NCI-H82 treated with DMSO at 0.1 percent for 48 hours (cell line): ENCODE measurements at regions not wholly inside any gene's neighbourhood (a gene's known extent, or its start where the extent isn't known, plus 50 kb on each side); places are given as distances from the start of the nearest gene placed in this dataset.
"Not testable (repeated sequence)": the region's sequence is repeated elsewhere in the genome, so short reads cannot be mapped to it uniquely, and the experiment has no call there.

Experiments
- DNase-seq: peaks from one replicate; lab custom pipeline; 2025; ENCODE audit not compliant: unreplicated experiment; lab: John Stamatoyannopoulos, UW

GRCh38 chr2:192488158-192488557 is 293.4 kb upstream of the TMEFF2 start:
- DNase-seq: not testable (repeated sequence)

GRCh38 chr2:192487636-192488035 is 292.9 kb upstream of the TMEFF2 start:
- DNase-seq: no peak

- no peak for DNase-seq
Measured at GRCh38 chr2:192484903-192485302, 290.2 kb upstream of the TMEFF2 start.

GRCh38 chr2:192480984-192481383 is 286.3 kb upstream of the TMEFF2 start:
- DNase-seq: no peak

- DNase-seq: no peak
Measured at GRCh38 chr2:192473331-192473730, 278.6 kb upstream of the TMEFF2 start.

GRCh38 chr2:192471982-192472381 is 277.2 kb upstream of the TMEFF2 start:
- DNase-seq: no peak

- DNase-seq: no peak
Measured at GRCh38 chr2:192469612-192470011, 274.9 kb upstream of the TMEFF2 start.

GRCh38 chr2:192467953-192468660 is 273.4 kb upstream of the TMEFF2 start:
- no peak for DNase-seq

- DNase-seq: no peak
Measured at GRCh38 chr2:192465141-192465540, 270.4 kb upstream of the TMEFF2 start.

GRCh38 chr2:192459422-192459821 is 264.7 kb upstream of the TMEFF2 start:
- no peak for DNase-seq

- DNase-seq: no peak
Measured at GRCh38 chr2:192448881-192449280, 254.1 kb upstream of the TMEFF2 start.

GRCh38 chr2:192444286-192444838 is 249.6 kb upstream of the TMEFF2 start:
- DNase-seq: no peak

GRCh38 chr2:192443831-192444230 is 249.1 kb upstream of the TMEFF2 start:
- DNase-seq: no peak

GRCh38 chr2:192438239-192438638 is 243.5 kb upstream of the TMEFF2 start:
- peak; percentile 61 for DNase-seq

GRCh38 chr2:192437653-192438052 is 242.9 kb upstream of the TMEFF2 start:
- no peak for DNase-seq

- no peak for DNase-seq
Measured at GRCh38 chr2:192424243-192424642, 229.5 kb upstream of the TMEFF2 start.

- DNase-seq: no peak
Measured at GRCh38 chr2:192419786-192420185, 225.1 kb upstream of the TMEFF2 start.

- no peak for DNase-seq
Measured at GRCh38 chr2:192416060-192416459, 221.3 kb upstream of the TMEFF2 start.

GRCh38 chr2:192414794-192415193 is 220.1 kb upstream of the TMEFF2 start:
- DNase-seq: no peak

GRCh38 chr2:192413812-192414681 is 219.3 kb upstream of the TMEFF2 start:
- no peak for DNase-seq

- DNase-seq: not testable (repeated sequence)
Measured at GRCh38 chr2:192412866-192413265, 218.1 kb upstream of the TMEFF2 start.

GRCh38 chr2:192412394-192412793 is 217.7 kb upstream of the TMEFF2 start:
- DNase-seq: no peak
